OCI-LY3 (cell line): ENCODE measurements at regions not wholly inside any gene's neighbourhood (a gene's known extent, or its start where the extent isn't known, plus 50 kb on each side); places are given as distances from the start of the nearest gene placed in this dataset.

ENCODE experiments used
- EZH2phosphoT487 ChIP-seq: fragments of 200-600 bp; shearing (Covaris generic); IDR thresholded peaks from 2 replicates; pipeline ENCODE4 v1.6.1; 2018; ENCODE audit warnings: antibody characterized with exemption, mixed run types, low read depth
- TF ChIP-seq, protein P1 (sequence below): fragments of 200-600, 300-600 bp; sonication (generic); IDR thresholded peaks from 2 replicates; pipeline ENCODE4 v1.5.1; 2014; ENCODE audit warnings: antibody characterized with exemption, low read length, low read depth

- TF ChIP-seq, protein P1, sequence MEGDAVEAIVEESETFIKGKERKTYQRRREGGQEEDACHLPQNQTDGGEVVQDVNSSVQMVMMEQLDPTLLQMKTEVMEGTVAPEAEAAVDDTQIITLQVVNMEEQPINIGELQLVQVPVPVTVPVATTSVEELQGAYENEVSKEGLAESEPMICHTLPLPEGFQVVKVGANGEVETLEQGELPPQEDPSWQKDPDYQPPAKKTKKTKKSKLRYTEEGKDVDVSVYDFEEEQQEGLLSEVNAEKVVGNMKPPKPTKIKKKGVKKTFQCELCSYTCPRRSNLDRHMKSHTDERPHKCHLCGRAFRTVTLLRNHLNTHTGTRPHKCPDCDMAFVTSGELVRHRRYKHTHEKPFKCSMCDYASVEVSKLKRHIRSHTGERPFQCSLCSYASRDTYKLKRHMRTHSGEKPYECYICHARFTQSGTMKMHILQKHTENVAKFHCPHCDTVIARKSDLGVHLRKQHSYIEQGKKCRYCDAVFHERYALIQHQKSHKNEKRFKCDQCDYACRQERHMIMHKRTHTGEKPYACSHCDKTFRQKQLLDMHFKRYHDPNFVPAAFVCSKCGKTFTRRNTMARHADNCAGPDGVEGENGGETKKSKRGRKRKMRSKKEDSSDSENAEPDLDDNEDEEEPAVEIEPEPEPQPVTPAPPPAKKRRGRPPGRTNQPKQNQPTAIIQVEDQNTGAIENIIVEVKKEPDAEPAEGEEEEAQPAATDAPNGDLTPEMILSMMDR: no peak
- no peak for TF ChIP-seq EZH2phosphoT487
Observed at GRCh38 chr4:13833171-13833804, 205.8 kb upstream of the BOD1L1 start.
